Kidney (tissue), 13 donors: ENCODE measurements at regions not wholly inside any gene's neighbourhood (a gene's known extent, or its start where the extent isn't known, plus 50 kb on each side); places are given as distances from the start of the nearest gene placed in this dataset.

ENCODE experiments used
- DNase-seq, 5 donors: peaks; one replicate each; pipeline ENCODE4 v3.0.0-alpha.2; 2013 to 2020
- FAIRE-seq: peaks from 2 replicates; lab custom pipeline; 2012; peaks lifted over from hg19 to GRCh38; lab: Jason Lieb, UNC
- H3K27ac ChIP-seq, 2 donors: one replicate each; pipeline ENCODE4 v1.7.0; 2013; ENCODE audit warnings: low read depth in 2 of 2, low read length in 2 of 2, inconsistent platforms in 1 of 2
- H3K27me3 ChIP-seq: one replicate; pipeline ENCODE4 v1.7.1; 2013; ENCODE audit warnings: low read length, inconsistent platforms; ENCODE audit not compliant: control insufficient read depth, insufficient read depth
- H3K36me3 ChIP-seq, 3 donors: one replicate each; pipeline versions ENCODE4 v1.7.0 to v1.7.1; 2013; ENCODE audit warnings: low read length in 3 of 3, control low read depth in 1 of 3, inconsistent platforms in 1 of 3; ENCODE audit not compliant: insufficient read depth in 3 of 3, control insufficient read depth in 2 of 3
- H3K4me1 ChIP-seq, 3 donors: one replicate each; pipeline versions ENCODE4 v1.7.0 to v1.7.1; 2013; ENCODE audit warnings: low read length in 3 of 3, inconsistent platforms in 1 of 3, low read depth in 1 of 3; ENCODE audit not compliant: control insufficient read depth in 2 of 3, insufficient read depth in 2 of 3
- H3K4me3 ChIP-seq, 3 donors: one replicate each; pipeline versions ENCODE4 v1.7.0 to v1.8.1; 2013; ENCODE audit warnings: low read length in 3 of 3, control low read depth in 1 of 3, inconsistent platforms in 1 of 3
- H3K9ac ChIP-seq, 3 donors: one replicate each; pipeline versions ENCODE4 v1.7.0 to v1.7.1; 2013; ENCODE audit warnings: low read length in 3 of 3, control low read depth in 1 of 3, inconsistent platforms in 1 of 3
- H3K9me3 ChIP-seq, 3 donors: one replicate each; pipeline versions ENCODE4 v1.7.0 to v1.7.1; 2013; ENCODE audit warnings: low read length in 3 of 3, control low read depth in 1 of 3, inconsistent platforms in 1 of 3; ENCODE audit not compliant: control insufficient read depth in 2 of 3, insufficient read depth in 1 of 3
- intact Hi-C: fragments of 100-400 bp; cut with DNase I; formaldehyde crosslinking; loops from one replicate; pipeline ENCODE4 v1.11.1; 2022
- TF ChIP-seq, protein P1 (sequence below): IDR thresholded peaks from 3 replicates; pipeline ENCODE4 v1.5.1; 2012; ENCODE audit warnings: mild to moderate bottlenecking, moderate library complexity, borderline replicate concordance; ENCODE audit not compliant: insufficient read depth; ENCODE audit errors: extremely low read depth
- donor health status: control.
- donor health status: control.
- donor health status: control.
- donor health status: control.
- donor health status: control.
- donor health status: DM: yes; HTN: yes; CAD: no.
- donor health status: Normal renal cell carcinoma (clear cell type).

DNA sequence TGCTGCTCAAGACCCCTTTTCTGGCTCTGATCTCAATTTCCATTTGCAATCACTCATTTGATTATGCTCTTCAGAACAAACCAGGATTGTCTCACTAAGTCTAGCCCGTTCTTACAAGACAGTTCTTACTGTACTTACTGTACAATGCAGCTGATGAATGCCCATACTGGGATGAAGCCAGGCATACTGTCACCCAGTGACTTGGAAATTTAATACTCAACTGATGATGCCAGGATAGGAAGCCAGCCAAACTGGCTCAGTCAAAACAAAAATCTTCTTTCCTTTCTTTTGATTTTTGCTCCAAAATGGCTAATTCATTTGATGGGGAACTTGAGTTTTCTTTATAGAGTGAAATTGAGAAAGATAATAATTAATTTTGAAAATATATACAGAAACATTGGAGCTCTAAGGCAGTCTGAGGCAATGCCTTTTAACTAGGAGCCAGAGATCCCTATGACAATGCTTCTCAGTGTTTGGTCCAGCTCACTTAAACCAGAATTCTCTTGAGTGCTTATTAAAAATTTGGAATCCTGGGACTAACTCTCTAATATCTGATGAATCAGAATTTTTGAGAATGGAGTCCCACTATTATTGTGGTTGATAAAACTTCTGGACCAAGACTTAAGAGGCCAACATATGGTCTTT lies 265.6 kb upstream of the THBS1 start:
- no peak overlapping the region for H3K9ac ChIP-seq
- H3K27ac ChIP-seq: no peak overlapping the region
- no peak overlapping the region for H3K4me3 ChIP-seq
- FAIRE-seq (no peak), DNase-seq (no peak)
- intact Hi-C loops: no loop called here
- H3K9me3 ChIP-seq: peaks cover 0 to 2% (median 0%) of the 10 kb centered on the region in 3 donors
- no peaks in the 10 kb centered on the region for H3K4me1 ChIP-seq
- no peaks in the 10 kb centered on the region for H3K27me3 ChIP-seq
- no peaks in the 10 kb centered on the region for H3K36me3 ChIP-seq
- TF ChIP-seq, protein P1, sequence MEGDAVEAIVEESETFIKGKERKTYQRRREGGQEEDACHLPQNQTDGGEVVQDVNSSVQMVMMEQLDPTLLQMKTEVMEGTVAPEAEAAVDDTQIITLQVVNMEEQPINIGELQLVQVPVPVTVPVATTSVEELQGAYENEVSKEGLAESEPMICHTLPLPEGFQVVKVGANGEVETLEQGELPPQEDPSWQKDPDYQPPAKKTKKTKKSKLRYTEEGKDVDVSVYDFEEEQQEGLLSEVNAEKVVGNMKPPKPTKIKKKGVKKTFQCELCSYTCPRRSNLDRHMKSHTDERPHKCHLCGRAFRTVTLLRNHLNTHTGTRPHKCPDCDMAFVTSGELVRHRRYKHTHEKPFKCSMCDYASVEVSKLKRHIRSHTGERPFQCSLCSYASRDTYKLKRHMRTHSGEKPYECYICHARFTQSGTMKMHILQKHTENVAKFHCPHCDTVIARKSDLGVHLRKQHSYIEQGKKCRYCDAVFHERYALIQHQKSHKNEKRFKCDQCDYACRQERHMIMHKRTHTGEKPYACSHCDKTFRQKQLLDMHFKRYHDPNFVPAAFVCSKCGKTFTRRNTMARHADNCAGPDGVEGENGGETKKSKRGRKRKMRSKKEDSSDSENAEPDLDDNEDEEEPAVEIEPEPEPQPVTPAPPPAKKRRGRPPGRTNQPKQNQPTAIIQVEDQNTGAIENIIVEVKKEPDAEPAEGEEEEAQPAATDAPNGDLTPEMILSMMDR: no peak

DNA sequence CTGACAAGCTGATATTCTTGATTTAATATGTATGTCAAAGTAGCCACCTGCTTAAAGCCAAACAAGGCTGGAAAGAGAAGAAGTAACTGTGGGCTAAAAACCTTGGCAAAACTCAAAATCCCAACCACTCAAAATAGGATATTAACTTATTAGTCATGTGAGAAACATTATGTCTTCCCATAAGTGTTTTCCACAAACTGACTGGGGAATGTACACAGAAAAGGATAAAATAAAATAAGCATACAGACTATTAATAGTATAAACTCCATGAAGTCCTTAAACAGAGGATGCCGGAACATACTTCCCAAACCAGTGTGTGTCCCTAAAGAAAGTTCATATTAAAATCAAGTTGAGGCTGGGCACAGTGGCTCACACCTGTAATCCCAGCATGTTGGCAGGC lies 263.7 kb upstream of the THBS1 start:
- no peak overlapping the region for H3K9ac ChIP-seq
- intact Hi-C loops: no loop called here
- H3K27me3 ChIP-seq: no peaks in the 10 kb centered on the region
- H3K9me3 ChIP-seq: peaks cover 0 to 11% (median 0%) of the 10 kb centered on the region in 3 donors
- H3K36me3 ChIP-seq: no peaks in the 10 kb centered on the region
- TF ChIP-seq, protein P1: no peak
- no peaks in the 10 kb centered on the region for H3K4me1 ChIP-seq
- no peak overlapping the region for H3K4me3 ChIP-seq
- FAIRE-seq (no peak), DNase-seq (no peak)
- no peak overlapping the region for H3K27ac ChIP-seq

DNA sequence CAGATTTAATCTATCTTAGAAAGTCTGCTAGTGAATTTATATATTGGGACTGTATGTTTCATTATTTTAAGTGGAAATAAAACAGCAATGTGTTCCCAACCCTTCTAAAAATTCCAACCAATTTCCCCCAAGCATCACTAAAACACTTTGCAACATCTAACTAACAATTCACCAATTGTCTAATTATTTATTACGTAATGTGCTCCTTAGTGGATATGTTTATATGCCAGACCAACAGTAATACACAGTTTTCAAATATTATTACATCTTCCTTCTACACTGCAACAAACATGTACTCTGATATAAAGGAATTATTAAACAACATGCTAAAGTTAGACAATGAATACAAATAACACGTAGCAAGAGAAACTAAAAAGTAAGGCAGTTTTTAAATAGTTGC lies 262.6 kb upstream of the THBS1 start:
- Histone ChIP-seq H3K4me1 (no peaks in the 10 kb centered on the region), H3K36me3 (no peaks in the 10 kb centered on the region), H3K9me3 (peaks cover 0 to 11% (median 0%) of the 10 kb centered on the region in 3 donors), H3K9ac (no peak overlapping the region), H3K27ac (no peak overlapping the region), H3K27me3 (no peaks in the 10 kb centered on the region), H3K4me3 (no peak overlapping the region)
- TF ChIP-seq, protein P1: no peak
- FAIRE-seq (no peak), DNase-seq (no peak)
- intact Hi-C loops: no loop called here

DNA sequence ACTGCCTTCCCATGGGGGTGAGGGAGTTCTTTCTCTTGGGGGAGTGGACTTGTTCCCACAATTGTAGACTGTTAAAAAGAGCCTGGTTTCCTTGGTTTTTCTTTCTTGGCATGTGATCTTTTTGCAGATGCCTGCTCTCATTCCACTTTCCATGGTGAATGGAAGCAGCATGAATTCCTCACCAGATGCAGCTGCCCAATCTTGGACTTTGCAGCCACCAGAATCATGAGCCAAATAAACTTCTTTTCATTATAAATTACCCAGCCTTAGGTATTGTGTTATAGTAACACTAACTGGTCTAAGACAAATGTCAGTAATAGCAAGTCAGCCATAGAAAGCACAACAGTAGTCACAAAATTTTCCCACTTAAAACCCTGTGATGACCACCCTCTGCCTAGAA lies 260.5 kb upstream of the THBS1 start:
- Histone ChIP-seq H3K4me3 (no peak overlapping the region), H3K4me1 (no peaks in the 10 kb centered on the region), H3K36me3 (no peaks in the 10 kb centered on the region), H3K9me3 (peaks cover 0 to 11% (median 0%) of the 10 kb centered on the region in 3 donors), H3K27me3 (no peaks in the 10 kb centered on the region), H3K9ac (no peak overlapping the region), H3K27ac (no peak overlapping the region)
- DNase-seq (no peak), FAIRE-seq (no peak)
- TF ChIP-seq, protein P1: no peak
- intact Hi-C loops: no loop called here
